GM23338 (cell line): ENCODE measurements at regions not wholly inside any gene's neighbourhood (a gene's known extent, or its start where the extent isn't known, plus 50 kb on each side); places are given as distances from the start of the nearest gene placed in this dataset.
A peak's percentile ranks its signal among the peaks of the same experiment; 100 is the strongest.

Experiments
- CREB1 ChIP-seq: fragments of 250-450 bp; sonication (Bioruptor Pico); IDR thresholded peaks from 2 replicates; pipeline ENCODE4 v1.5.0; 2020; ENCODE audit warnings: low read depth, mild to moderate bottlenecking, moderate library complexity
- CTCF ChIP-seq, 2 experiments: fragments of 200-600 bp in 1 of 2; sonication (generic) in 1 of 2; conservative IDR thresholded peaks; 2 replicates each; pipeline versions ENCODE4 v1.5.1 to v1.6.1; 2016 to 2017; ENCODE audit warnings: antibody characterized with exemption in 2 of 2, low read depth in 2 of 2, mild to moderate bottlenecking in 2 of 2, moderate library complexity in 1 of 2
- ETS1 ChIP-seq: IDR thresholded peaks from 2 replicates; pipeline ENCODE4 v1.6.1; 2016; ENCODE audit warnings: antibody characterized with exemption
- EZH2 ChIP-seq: fragments of 200-600 bp; sonication (generic); IDR thresholded peaks from one replicate; pipeline ENCODE4 v1.8.0; 2017; ENCODE audit warnings: antibody characterized with exemption, mild to moderate bottlenecking, low read depth; ENCODE audit not compliant: unreplicated experiment
- EZH2phosphoT487 ChIP-seq: fragments of 200-600 bp; sonication (generic); IDR thresholded peaks from one replicate; pipeline ENCODE4 v1.8.1; 2018; ENCODE audit warnings: antibody characterized with exemption; ENCODE audit not compliant: unreplicated experiment
- JUNB ChIP-seq: IDR thresholded peaks from one replicate; pipeline ENCODE4 v1.6.1; 2016; ENCODE audit warnings: antibody characterized with exemption; ENCODE audit not compliant: unreplicated experiment
- NANOG ChIP-seq: IDR thresholded peaks from 2 replicates; pipeline ENCODE4 v1.6.1; 2016; ENCODE audit warnings: antibody characterized with exemption, borderline replicate concordance
- POLR2AphosphoS5 ChIP-seq: IDR thresholded peaks from 2 replicates; pipeline ENCODE4 v1.6.1; 2016; ENCODE audit warnings: antibody characterized with exemption, low read depth
- REST ChIP-seq: IDR thresholded peaks from one replicate; pipeline ENCODE4 v1.6.1; 2018; ENCODE audit warnings: antibody characterized with exemption; ENCODE audit not compliant: unreplicated experiment
- ZNF331 ChIP-seq: fragments of 250-450 bp; sonication (Bioruptor Pico); IDR thresholded peaks from 2 replicates; pipeline ENCODE4 v1.5.0; 2020; ENCODE audit warnings: low read depth, mild to moderate bottlenecking, moderate library complexity
- ZNF462 ChIP-seq: fragments of 250-450 bp; sonication (Bioruptor Pico); IDR thresholded peaks from 2 replicates; pipeline ENCODE4 v1.5.0; 2020; ENCODE audit warnings: mild to moderate bottlenecking, moderate library complexity

GRCh38 chr14:38867561-38868150, 235.4 kb downstream of the SEC23A start:
- TF ChIP-seq CTCF (conservative IDR thresholded peaks at IDR 0.05; ENCODE audit: low read depth in 2 of 2) = peak; percentile 95 to 97
- TF ChIP-seq JUNB = no peak
- no peak for TF ChIP-seq EZH2phosphoT487
- TF ChIP-seq EZH2 = no peak
- no peak for TF ChIP-seq REST
- no peak for TF ChIP-seq ZNF462 (CRISPR knock-in tag)
- TF ChIP-seq POLR2AphosphoS5 = no peak
- TF ChIP-seq CREB1 = no peak
- no peak for TF ChIP-seq ZNF331 (CRISPR knock-in tag)
- no peak for TF ChIP-seq NANOG
- TF ChIP-seq ETS1 = no peak
